Omental fat pad (tissue), 3 donors: ENCODE measurements at regions not wholly inside any gene's neighbourhood (a gene's known extent, or its start where the extent isn't known, plus 50 kb on each side); places are given as distances from the start of the nearest gene placed in this dataset.

Experiments used
- ATAC-seq: fragments of 150-250 bp; one replicate; pipeline ENCODE4 v1.9.1; 2016; ENCODE audit warnings: mild to moderate bottlenecking, moderate library complexity; ENCODE audit not compliant: low FRiP score
- DNase-seq: peaks from one replicate; pipeline ENCODE4 v3.0.0-alpha.2; 2019; ENCODE audit warnings: low spot score
- CTCF ChIP-seq, 3 donors: fragments of 450-650 bp; IDR thresholded peaks; one replicate each; pipeline ENCODE4 v1.5.1; 2016 to 2017; ENCODE audit warnings: antibody characterized with exemption in 3 of 3, mild to moderate bottlenecking in 3 of 3, moderate library complexity in 2 of 3

- ATAC-seq = no peak
- no peak for DNase-seq
- TF ChIP-seq CTCF (IDR thresholded peaks at IDR 0.05) = no peak
These were observed 272.1 kb downstream of the LRIG3 start for GRCh38 chr12:58648176-58648575.

- DNase-seq = no peak
- no peak for ATAC-seq
- TF ChIP-seq CTCF (IDR thresholded peaks at IDR 0.05) = no peak
These were observed 268.5 kb downstream of the LRIG3 start for GRCh38 chr12:58651850-58652249.

- DNase-seq = no peak
- no peak for ATAC-seq
- TF ChIP-seq CTCF (IDR thresholded peaks at IDR 0.05) = no peak
These were observed 266.3 kb downstream of the LRIG3 start for GRCh38 chr12:58654021-58654420.

GRCh38 chr12:58655375-58655774 lies 264.9 kb downstream of the LRIG3 start:
- TF ChIP-seq CTCF (IDR thresholded peaks at IDR 0.05) = no peak
- DNase-seq (no peak), ATAC-seq (no peak)

- ATAC-seq (no peak), DNase-seq (no peak)
- no peak for TF ChIP-seq CTCF (IDR thresholded peaks at IDR 0.05)
These were observed 263.9 kb downstream of the LRIG3 start for GRCh38 chr12:58656254-58657009.

- no peak for DNase-seq
- no peak for ATAC-seq
These were observed 263.1 kb downstream of the LRIG3 start for GRCh38 chr12:58657190-58657589.

More at GRCh38 chr12:58657190-58657589, 263.1 kb downstream of the LRIG3 start:
- TF ChIP-seq CTCF (IDR thresholded peaks at IDR 0.05) = no peak
